ENCODE measurements at regions not wholly inside any gene's neighbourhood (a gene's known extent, or its start where the extent isn't known, plus 50 kb on each side); places are given as distances from the start of the nearest gene placed in this dataset.

GRCh38 chr5:167552356-167552755 is 739.1 kb upstream of the WWC1 start:
- H3K27ac Mint-ChIP-seq (ENCODE audit: low read depth, unreplicated experiment), result no peak overlapping the region
- POLR2A ChIA-PET, result interaction anchor here (2.0 kb wide), 1 partner anchor 14 kb away, joined by 5 read pairs; no protein-coding TSS in a partner anchor
- H3K27me3 Mint-ChIP-seq (ENCODE audit: insufficient read depth, unreplicated experiment), result no peaks in the 10 kb centered on the region
- no peaks in the 10 kb centered on the region for H3K4me1 Mint-ChIP-seq (ENCODE audit: insufficient read depth, unreplicated experiment)
- no peaks in the 10 kb centered on the region for H3K9me3 Mint-ChIP-seq (ENCODE audit: unreplicated experiment)
- no peak for DNase-seq (ENCODE audit: unreplicated experiment)
- H3K36me3 Mint-ChIP-seq (ENCODE audit: insufficient read depth, unreplicated experiment), result no peaks in the 10 kb centered on the region
- BruUV-seq (replicated peaks), result no TSS peak
- H3K4me3 Mint-ChIP-seq (ENCODE audit: unreplicated experiment), result no peak overlapping the region
- intact Hi-C loops (cut with micrococcal nuclease), result no loop called here
- CTCF ChIA-PET, result interaction anchor here (0.5 to 4.9 kb wide), 4 partner anchors 13 to 1678 kb away, joined by 3 to 27 read pairs (median 4); no protein-coding TSS in a partner anchor
- TF ChIP-seq, protein P1, sequence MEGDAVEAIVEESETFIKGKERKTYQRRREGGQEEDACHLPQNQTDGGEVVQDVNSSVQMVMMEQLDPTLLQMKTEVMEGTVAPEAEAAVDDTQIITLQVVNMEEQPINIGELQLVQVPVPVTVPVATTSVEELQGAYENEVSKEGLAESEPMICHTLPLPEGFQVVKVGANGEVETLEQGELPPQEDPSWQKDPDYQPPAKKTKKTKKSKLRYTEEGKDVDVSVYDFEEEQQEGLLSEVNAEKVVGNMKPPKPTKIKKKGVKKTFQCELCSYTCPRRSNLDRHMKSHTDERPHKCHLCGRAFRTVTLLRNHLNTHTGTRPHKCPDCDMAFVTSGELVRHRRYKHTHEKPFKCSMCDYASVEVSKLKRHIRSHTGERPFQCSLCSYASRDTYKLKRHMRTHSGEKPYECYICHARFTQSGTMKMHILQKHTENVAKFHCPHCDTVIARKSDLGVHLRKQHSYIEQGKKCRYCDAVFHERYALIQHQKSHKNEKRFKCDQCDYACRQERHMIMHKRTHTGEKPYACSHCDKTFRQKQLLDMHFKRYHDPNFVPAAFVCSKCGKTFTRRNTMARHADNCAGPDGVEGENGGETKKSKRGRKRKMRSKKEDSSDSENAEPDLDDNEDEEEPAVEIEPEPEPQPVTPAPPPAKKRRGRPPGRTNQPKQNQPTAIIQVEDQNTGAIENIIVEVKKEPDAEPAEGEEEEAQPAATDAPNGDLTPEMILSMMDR (IDR thresholded peaks at IDR 0.05; ENCODE audit: unreplicated experiment), result no peak

DNA sequence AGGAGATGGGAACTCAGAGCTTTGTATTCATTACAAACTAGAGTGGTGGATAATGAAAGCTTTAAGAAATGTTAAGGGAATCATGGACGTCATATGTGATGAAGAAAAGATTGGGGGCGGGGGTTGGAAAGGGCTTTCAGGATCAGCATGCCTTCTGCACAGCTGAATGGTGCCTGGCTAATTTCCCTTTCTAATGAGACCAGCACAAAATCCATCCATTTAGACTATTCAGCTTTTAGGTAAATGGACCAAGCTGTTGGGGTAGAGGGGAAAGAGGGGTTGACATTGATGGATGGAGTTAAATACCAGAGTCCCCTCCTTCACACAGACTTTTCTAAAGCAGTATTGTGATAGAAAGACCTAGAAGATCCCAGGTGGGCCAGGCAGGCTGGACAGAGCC is 737.9 kb upstream of the WWC1 start:
- H3K4me3 Mint-ChIP-seq (ENCODE audit: unreplicated experiment), result no peak overlapping the region
- BruUV-seq (replicated peaks), result no TSS peak
- no peaks in the 10 kb centered on the region for H3K9me3 Mint-ChIP-seq (ENCODE audit: unreplicated experiment)

GRCh38 chr5:167554564-167555290 is 736.7 kb upstream of the WWC1 start:
- TF ChIP-seq, protein P1 (IDR thresholded peaks at IDR 0.05; ENCODE audit: unreplicated experiment), result no peak
- BruUV-seq (replicated peaks), result no TSS peak
- CTCF ChIA-PET, result interaction anchor here (0.5 to 4.9 kb wide), 9 partner anchors 10 to 901 kb away, joined by 3 to 27 read pairs (median 4); no protein-coding TSS in a partner anchor
- no peaks in the 10 kb centered on the region for H3K4me1 Mint-ChIP-seq (ENCODE audit: insufficient read depth, unreplicated experiment)
- POLR2A ChIA-PET, result interaction anchor here (0.8 kb wide), 1 partner anchor 90 kb away, joined by 3 read pairs; no protein-coding TSS in a partner anchor
- H3K36me3 Mint-ChIP-seq (ENCODE audit: insufficient read depth, unreplicated experiment), result no peaks in the 10 kb centered on the region
- DNase-seq (ENCODE audit: unreplicated experiment), result no peak
- no peaks in the 10 kb centered on the region for H3K9me3 Mint-ChIP-seq (ENCODE audit: unreplicated experiment)
- no peak overlapping the region for H3K4me3 Mint-ChIP-seq (ENCODE audit: unreplicated experiment)
- intact Hi-C loops (cut with micrococcal nuclease), result no loop called here
- no peak overlapping the region for H3K27ac Mint-ChIP-seq (ENCODE audit: low read depth, unreplicated experiment)
- no peaks in the 10 kb centered on the region for H3K27me3 Mint-ChIP-seq (ENCODE audit: insufficient read depth, unreplicated experiment)

More for the DNA sequence above, 737.9 kb upstream of the WWC1 start:
- DNase-seq (ENCODE audit: unreplicated experiment), result no peak
- ChIA-PET POLR2A (interaction anchor here (0.8 to 2.0 kb wide), 2 partner anchors 12 to 258 kb away, joined by 3 to 5 read pairs; no protein-coding TSS in a partner anchor), CTCF (interaction anchor here (0.6 to 4.9 kb wide), 3 partner anchors 12 to 858 kb away, joined by 3 to 27 read pairs (median 4); no protein-coding TSS in a partner anchor)
- Mint-ChIP-seq H3K27ac (ENCODE audit: low read depth, unreplicated experiment) (no peak overlapping the region), H3K4me1 (ENCODE audit: insufficient read depth, unreplicated experiment) (no peaks in the 10 kb centered on the region), H3K36me3 (ENCODE audit: insufficient read depth, unreplicated experiment) (no peaks in the 10 kb centered on the region), H3K27me3 (ENCODE audit: insufficient read depth, unreplicated experiment) (no peaks in the 10 kb centered on the region)
- TF ChIP-seq, protein P1 (IDR thresholded peaks at IDR 0.05; ENCODE audit: unreplicated experiment), result no peak
- intact Hi-C loops (cut with micrococcal nuclease), result no loop called here

GRCh38 chr5:167555565-167556166 is 735.8 kb upstream of the WWC1 start:
- ChIA-PET POLR2A (interaction anchor here (0.8 kb wide), 1 partner anchor 91 kb away, joined by 3 read pairs; no protein-coding TSS in a partner anchor), CTCF (interaction anchor here (0.8 to 4.9 kb wide), 5 partner anchors 10 to 326 kb away, joined by 3 to 27 read pairs (median 5); no protein-coding TSS in a partner anchor)
- TF ChIP-seq, protein P1 (IDR thresholded peaks at IDR 0.05; ENCODE audit: unreplicated experiment), result no peak
- no peaks in the 10 kb centered on the region for H3K27me3 Mint-ChIP-seq (ENCODE audit: insufficient read depth, unreplicated experiment)
- H3K4me1 Mint-ChIP-seq (ENCODE audit: insufficient read depth, unreplicated experiment), result no peaks in the 10 kb centered on the region
- no peak overlapping the region for H3K27ac Mint-ChIP-seq (ENCODE audit: low read depth, unreplicated experiment)
- no peaks in the 10 kb centered on the region for H3K9me3 Mint-ChIP-seq (ENCODE audit: unreplicated experiment)
- H3K4me3 Mint-ChIP-seq (ENCODE audit: unreplicated experiment), result no peak overlapping the region
- DNase-seq (ENCODE audit: unreplicated experiment), result no peak
- no TSS peak for BruUV-seq (replicated peaks)
- H3K36me3 Mint-ChIP-seq (ENCODE audit: insufficient read depth, unreplicated experiment), result no peaks in the 10 kb centered on the region
- intact Hi-C loops (cut with micrococcal nuclease), result no loop called here

Data from MCF 10A (cell line).